Epithelial cell of prostate (primary cell): ENCODE measurements at regions not wholly inside any gene's neighbourhood (a gene's known extent, or its start where the extent isn't known, plus 50 kb on each side); places are given as distances from the start of the nearest gene placed in this dataset.

Source experiments
- DNase-seq: peaks from one replicate; pipeline ENCODE4 v3.0.0-alpha.2; 2011; ENCODE audit warnings: low read depth, low spot score
- H3K27ac ChIP-seq: fragments of 450-650 bp; 2 replicates; pipeline ENCODE4 v1.5.1; 2017; ENCODE audit warnings: mild to moderate bottlenecking

DNA sequence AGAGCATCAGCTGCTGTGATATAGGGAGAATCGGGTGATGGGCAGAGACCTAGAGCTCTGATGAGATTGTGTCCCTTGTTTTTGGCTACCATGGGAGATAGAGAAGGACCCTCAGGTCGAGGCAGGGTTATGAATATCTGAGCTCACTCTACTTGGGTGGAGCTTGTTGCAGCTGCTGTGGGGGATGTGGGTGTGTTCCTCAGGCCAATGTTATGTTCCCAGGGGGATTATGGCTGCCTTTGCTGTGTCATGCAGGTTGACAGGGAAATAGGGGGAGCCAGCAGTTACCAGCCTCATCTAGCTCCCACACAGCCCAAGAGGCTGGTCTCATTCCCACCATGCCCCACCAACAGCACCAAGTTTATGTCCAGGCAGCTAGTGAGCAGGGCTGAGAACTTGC, 131.5 kb downstream of the TRIM42 start:
- DNase-seq = no peak
- H3K27ac ChIP-seq = no peak overlapping the region

DNA sequence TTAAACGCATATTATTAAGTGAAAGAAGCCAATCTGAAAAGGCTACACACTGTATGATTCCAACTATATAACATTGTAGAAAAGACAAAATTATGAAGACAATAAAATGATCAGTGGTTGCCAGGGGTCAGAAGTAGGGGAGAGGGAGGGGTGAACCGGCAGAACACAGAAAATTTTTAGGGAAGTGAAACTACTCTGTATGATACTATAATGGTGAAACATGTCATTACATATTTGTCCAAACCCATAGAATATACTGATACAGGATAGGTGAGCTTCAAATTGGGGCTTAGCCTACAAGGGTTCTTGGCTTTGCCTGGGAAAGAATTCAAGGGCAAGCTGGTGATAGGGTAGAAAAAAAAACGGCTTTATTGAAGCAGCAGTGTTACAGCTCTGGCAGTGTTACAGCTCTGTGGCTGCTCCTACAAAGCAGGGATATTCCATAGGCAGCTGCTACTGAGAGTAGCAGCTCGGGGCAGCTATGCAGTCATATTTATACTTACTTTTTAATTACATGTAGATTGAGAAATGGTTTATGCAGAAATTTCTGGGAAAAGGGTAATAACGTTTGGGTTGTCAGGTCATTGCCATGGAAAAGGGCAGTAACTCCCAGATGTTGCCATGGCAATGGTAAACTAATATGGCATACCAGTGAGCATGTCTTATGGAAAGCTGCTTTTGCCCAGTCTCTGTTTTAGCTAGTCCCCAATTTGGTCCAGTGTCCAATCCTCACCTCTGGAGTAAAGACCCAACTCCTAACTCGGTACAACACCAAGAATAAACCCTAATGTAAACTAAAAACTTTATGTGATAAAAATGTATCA, 125.1 kb upstream of the SLC25A36 start:
- DNase-seq = no peak
- no peak overlapping the region for H3K27ac ChIP-seq

DNA sequence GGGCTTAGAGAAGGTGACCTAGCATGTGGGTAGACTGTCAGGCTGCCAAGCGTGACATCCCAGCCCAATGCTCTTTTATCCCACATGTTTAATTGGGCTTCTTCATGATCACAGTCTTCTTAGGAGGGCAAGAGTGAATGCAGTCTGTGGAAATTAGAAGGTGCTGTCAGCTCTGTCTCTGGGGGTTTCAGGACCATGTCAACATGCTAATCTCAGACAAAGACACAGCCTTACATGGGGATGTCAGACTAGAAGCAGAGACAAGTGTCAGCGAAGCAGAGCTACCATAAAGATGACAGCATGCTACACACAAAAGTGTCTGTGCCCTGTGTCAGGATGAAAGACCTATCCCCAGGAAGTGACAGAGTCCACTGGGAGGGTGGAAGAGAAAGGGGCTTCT, 120.1 kb upstream of the SLC25A36 start:
- no peak for DNase-seq
- no peak overlapping the region for H3K27ac ChIP-seq

- no peak for DNase-seq
- H3K27ac ChIP-seq = no peak overlapping the region
These were observed 119.1 kb upstream of the SLC25A36 start for GRCh38 chr3:140822401-140823047.

DNA sequence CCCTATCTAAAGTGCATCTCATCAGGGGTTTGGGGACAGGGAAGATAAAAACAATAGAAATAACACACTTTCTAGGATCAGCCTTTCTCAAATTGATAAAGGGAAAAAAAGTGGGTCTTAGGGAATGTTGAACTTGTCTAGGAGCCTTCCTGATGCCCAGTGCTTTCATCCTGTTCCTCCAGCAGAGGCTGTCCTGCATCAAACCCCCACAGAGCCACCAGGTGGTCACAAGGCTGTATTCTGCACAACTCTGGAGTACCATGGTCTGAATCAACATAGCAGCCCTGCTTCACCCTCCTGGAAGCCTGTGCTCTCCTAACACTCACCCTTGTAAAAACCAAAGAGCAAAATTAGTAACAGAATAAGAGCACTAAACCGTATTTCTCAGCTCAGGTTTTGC, 118.5 kb upstream of the SLC25A36 start:
- DNase-seq = no peak
- no peak overlapping the region for H3K27ac ChIP-seq

- DNase-seq = no peak
- H3K27ac ChIP-seq = no peak overlapping the region
These were observed 113.7 kb upstream of the SLC25A36 start for GRCh38 chr3:140827894-140828293.

DNA sequence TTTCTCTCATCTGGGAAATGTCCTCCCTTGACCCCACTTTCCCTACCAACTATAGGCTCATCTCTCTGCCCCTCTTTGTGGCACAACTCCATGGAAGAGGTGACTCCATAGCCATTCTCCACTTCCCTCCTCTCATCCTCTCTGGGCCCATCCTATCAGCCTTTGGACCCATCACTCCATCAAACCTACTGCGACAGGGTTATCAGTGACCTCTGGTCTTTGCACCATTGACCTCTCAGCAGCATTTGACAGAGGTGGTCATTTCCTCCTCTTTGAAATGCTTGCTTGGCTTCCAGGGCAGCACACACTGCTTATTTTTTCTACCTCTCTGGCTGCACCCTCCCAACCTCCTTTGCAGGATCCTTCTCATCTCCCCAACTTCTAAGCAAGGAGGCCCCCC, 113.1 kb upstream of the SLC25A36 start:
- H3K27ac ChIP-seq = no peak overlapping the region
- no peak for DNase-seq

DNA sequence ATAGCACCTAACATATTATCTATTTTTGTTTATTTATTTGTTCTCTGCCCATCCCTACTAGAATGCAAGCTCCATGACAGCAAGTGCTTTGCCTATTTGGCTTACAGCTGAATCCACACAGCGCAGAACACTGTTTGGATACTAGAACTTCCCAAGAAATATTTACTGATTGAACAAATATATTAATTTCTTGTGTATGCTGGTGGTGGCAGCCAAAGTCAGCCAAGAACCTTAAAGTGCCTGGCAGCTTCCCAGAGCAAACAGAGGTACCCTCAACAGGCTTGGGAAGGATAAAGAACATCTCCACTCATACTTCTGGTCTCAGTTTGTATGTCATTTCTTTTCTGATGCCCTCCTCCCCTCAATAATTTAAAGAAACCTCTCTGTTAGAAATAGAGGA, 111.8 kb upstream of the SLC25A36 start:
- DNase-seq = no peak
- no peak overlapping the region for H3K27ac ChIP-seq

DNA sequence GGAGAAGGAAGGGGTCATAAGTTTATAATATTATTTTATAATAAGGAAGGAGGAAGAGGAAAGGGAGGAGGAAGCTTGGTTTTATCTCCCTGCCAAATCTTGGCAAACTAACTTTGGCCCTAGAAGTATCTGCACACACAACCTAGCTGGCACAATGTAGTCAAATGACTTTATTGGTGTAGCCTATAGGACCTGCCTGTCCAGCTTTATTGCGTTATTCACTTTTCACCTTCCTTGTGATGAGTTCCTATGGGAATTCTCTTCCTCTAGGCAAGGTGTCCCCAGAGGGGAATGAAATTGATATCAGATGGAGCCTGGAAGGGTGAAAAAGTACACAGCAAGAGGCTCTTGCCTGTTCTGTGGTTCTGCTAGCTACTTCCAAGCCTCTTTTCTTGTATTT, 111.2 kb upstream of the SLC25A36 start:
- no peak overlapping the region for H3K27ac ChIP-seq
- DNase-seq = no peak

GRCh38 chr3:140832883-140833282, 108.8 kb upstream of the SLC25A36 start:
- H3K27ac ChIP-seq = no peak overlapping the region
- no peak for DNase-seq

- DNase-seq = no peak
- H3K27ac ChIP-seq = no peak overlapping the region
These were observed 107.2 kb upstream of the SLC25A36 start for GRCh38 chr3:140834266-140835037.

- no peak for DNase-seq
- no peak overlapping the region for H3K27ac ChIP-seq
These were observed 98.5 kb upstream of the SLC25A36 start for GRCh38 chr3:140842984-140843649.

DNA sequence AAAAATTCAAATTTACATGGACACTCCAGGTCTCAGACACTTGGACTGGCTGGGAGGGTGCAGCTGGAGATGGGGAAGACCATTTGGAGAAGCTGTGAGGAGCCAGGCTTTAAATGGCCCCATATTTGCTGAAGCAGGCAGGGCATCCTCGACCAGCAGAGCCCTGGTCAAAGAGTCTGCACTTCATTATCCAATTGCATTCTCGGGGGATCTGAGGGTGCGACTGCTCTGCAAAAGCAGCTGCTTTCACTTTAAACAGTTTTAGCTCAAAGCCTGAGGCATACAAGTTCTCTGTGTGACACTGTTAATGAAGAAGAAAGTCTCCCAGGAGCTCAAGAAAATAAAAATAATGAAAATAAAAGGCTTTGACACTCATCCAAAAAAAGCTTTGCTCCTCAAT, 98.0 kb upstream of the SLC25A36 start:
- no peak for DNase-seq
- H3K27ac ChIP-seq = no peak overlapping the region

GRCh38 chr3:140844072-140844471, 97.6 kb upstream of the SLC25A36 start:
- H3K27ac ChIP-seq = no peak overlapping the region
- no peak for DNase-seq

DNA sequence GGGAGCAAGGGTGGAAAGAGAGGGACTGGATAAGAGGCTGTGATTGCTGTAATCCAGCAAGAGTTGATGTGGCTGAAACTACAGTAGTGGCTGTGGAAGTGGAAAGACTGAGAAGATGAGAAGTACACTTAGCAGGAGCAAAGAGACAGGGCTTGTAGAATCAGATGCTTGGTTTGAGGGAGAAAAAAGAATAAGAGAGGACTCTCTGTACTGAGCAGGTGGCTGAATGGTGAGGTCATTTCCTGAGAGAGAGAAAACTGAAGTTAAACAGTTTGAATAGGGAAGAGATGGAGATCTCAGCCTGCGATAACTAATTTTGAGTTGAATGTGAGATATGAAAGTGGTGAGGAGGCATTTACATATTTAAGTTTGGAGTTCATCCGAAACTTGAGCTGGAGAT, 95.8 kb upstream of the SLC25A36 start:
- no peak for DNase-seq
- H3K27ac ChIP-seq = no peak overlapping the region

- DNase-seq = no peak
- no peak overlapping the region for H3K27ac ChIP-seq
These were observed 93.0 kb upstream of the SLC25A36 start for GRCh38 chr3:140848666-140849065.

- DNase-seq = no peak
- no peak overlapping the region for H3K27ac ChIP-seq
These were observed 91.3 kb upstream of the SLC25A36 start for GRCh38 chr3:140850210-140850955.

DNA sequence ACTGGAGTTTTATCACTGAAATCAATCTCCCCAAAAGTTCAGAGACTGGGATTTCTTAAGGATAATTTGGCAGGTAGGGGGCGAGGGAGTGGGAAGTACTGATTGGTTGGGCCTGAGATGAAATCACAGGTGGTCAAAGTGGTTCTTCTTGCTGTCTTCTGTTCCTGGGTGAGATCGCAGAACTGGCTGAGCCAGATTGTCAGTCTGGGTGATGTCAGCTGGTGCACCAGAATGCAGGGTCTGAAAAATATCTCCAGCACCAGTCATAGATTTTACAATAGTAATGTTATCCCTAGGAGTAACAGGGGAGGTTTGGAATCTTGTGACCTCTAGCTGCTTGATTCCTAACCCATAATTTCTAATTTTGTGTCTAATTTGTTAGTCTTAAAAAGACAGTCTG, 86.7 kb upstream of the SLC25A36 start:
- H3K27ac ChIP-seq = no peak overlapping the region
- no peak for DNase-seq

GRCh38 chr3:140856905-140857304, 84.7 kb upstream of the SLC25A36 start:
- no peak for DNase-seq
- H3K27ac ChIP-seq = no peak overlapping the region

GRCh38 chr3:140857993-140858392, 83.6 kb upstream of the SLC25A36 start:
- no peak for DNase-seq
- no peak overlapping the region for H3K27ac ChIP-seq
